Uterus (tissue), 2 donors: ENCODE measurements at regions not wholly inside any gene's neighbourhood (a gene's known extent, or its start where the extent isn't known, plus 50 kb on each side); places are given as distances from the start of the nearest gene placed in this dataset.
"Not testable (repeated sequence)": the region's sequence is repeated elsewhere in the genome, so short reads cannot be mapped to it uniquely, and the experiment has no call there.

Source experiments
- CTCF ChIP-seq, 4 experiments: fragments of 200-600 bp in 2 of 4; fragments of 450-650 bp in 2 of 4; sonication (generic) in 2 of 4; IDR thresholded peaks; one replicate each; pipeline ENCODE4 v1.5.1; 2016 to 2019; ENCODE audit warnings: antibody characterized with exemption in 4 of 4, mild to moderate bottlenecking in 2 of 4, moderate library complexity in 1 of 4
- POLR2A ChIP-seq, 2 donors: fragments of 450-650 bp; IDR thresholded peaks; one replicate each; pipeline ENCODE4 v1.6.1; 2016; ENCODE audit warnings: antibody characterized with exemption in 2 of 2, mild to moderate bottlenecking in 1 of 2, moderate library complexity in 1 of 2

GRCh38 chr5:155163084-155163483 lies 149.5 kb downstream of the KIF4B start:
- TF ChIP-seq CTCF, POLR2A (IDR thresholded peaks at IDR 0.05): not testable (repeated sequence)
